BLaER1 (cell line): ENCODE measurements at regions not wholly inside any gene's neighbourhood (a gene's known extent, or its start where the extent isn't known, plus 50 kb on each side); places are given as distances from the start of the nearest gene placed in this dataset.

Source experiments
- H3K27ac ChIP-seq: shearing (Covaris generic); formaldehyde crosslinking; 2 replicates; pipeline ENCODE4 v1.8.1; 2022
- H3K27me3 ChIP-seq: shearing (Covaris generic); formaldehyde crosslinking; 2 replicates; pipeline ENCODE4 v1.8.1; 2022
- H3K36me3 ChIP-seq: shearing (Covaris generic); formaldehyde crosslinking; 2 replicates; pipeline ENCODE4 v1.8.1; 2022
- H3K4me1 ChIP-seq: shearing (Covaris generic); formaldehyde crosslinking; 2 replicates; pipeline ENCODE4 v1.8.1; 2022
- H3K4me2 ChIP-seq: shearing (Covaris generic); formaldehyde crosslinking; 2 replicates; pipeline ENCODE4 v1.8.1; 2022
- H3K4me3 ChIP-seq: shearing (Covaris generic); formaldehyde crosslinking; 2 replicates; pipeline ENCODE4 v1.8.1; 2022
- H3K9ac ChIP-seq: shearing (Covaris generic); formaldehyde crosslinking; 2 replicates; pipeline ENCODE4 v1.8.1; 2022
- H3K9me3 ChIP-seq: shearing (Covaris generic); formaldehyde crosslinking; 2 replicates; pipeline ENCODE4 v1.8.1; 2022
- H4K20me1 ChIP-seq: shearing (Covaris generic); formaldehyde crosslinking; 2 replicates; pipeline ENCODE4 v1.8.1; 2022
- Cebpa-rat ChIP-seq: shearing (Covaris generic); IDR thresholded peaks from 2 replicates; pipeline ENCODE4 v1.8.1; 2022

DNA sequence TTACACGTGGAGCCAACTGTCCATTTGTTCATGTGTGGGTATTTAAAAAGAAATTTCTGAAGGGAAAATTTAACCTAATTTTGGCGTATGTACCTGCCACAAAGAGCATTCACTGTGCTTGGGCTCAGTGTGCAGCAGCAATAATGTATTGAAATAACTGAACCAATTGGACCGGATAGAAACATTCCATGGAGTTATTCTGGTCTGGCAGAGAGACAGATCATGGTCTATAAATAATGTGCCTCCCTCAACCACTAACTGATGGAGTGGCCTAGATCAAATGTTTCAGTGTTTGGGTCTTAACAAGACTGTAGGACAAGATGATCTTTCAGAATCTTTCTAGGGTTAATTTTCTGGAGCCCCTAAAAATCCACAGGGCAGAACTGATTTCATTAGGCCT, 469.7 kb downstream of the PRELID2 start:
- Histone ChIP-seq H3K36me3 (no peaks in the 10 kb centered on the region), H3K9me3 (no peaks in the 10 kb centered on the region)

DNA sequence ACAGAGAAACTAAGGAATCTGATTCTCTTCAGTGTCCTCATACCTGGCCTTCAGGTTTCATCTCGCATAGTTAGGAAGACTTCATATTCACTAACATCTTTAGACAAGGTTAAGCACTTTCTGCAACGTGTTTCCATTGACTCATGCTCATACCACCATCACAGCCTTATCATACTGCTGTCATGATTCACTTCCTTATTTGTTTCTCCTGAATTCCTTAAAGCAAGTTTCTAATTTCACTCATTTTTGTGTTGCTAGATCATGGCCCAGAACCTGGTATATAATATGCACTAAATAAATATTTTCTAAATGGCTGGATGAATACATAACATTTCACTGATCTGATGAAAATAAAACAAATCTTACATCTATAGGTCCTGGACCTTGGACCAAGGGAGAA, 472.9 kb downstream of the PRELID2 start:
- Histone ChIP-seq H3K27ac (no peak overlapping the region), H3K4me3 (no peak overlapping the region), H4K20me1 (no peaks in the 10 kb centered on the region), H3K9me3 (no peaks in the 10 kb centered on the region), H3K4me2 (no peak overlapping the region), H3K36me3 (no peaks in the 10 kb centered on the region), H3K4me1 (no peaks in the 10 kb centered on the region), H3K9ac (no peak overlapping the region), H3K27me3 (no peaks in the 10 kb centered on the region)
- no peak for TF ChIP-seq Cebpa-rat

More for the DNA sequence above, 469.7 kb downstream of the PRELID2 start:
- H3K27ac ChIP-seq, result no peak overlapping the region
- no peak overlapping the region for H3K4me2 ChIP-seq
- no peak overlapping the region for H3K4me3 ChIP-seq
- H3K27me3 ChIP-seq, result no peaks in the 10 kb centered on the region
- H3K9ac ChIP-seq, result no peak overlapping the region
- TF ChIP-seq Cebpa-rat, result no peak
- H4K20me1 ChIP-seq, result no peaks in the 10 kb centered on the region
- H3K4me1 ChIP-seq, result no peaks in the 10 kb centered on the region

DNA sequence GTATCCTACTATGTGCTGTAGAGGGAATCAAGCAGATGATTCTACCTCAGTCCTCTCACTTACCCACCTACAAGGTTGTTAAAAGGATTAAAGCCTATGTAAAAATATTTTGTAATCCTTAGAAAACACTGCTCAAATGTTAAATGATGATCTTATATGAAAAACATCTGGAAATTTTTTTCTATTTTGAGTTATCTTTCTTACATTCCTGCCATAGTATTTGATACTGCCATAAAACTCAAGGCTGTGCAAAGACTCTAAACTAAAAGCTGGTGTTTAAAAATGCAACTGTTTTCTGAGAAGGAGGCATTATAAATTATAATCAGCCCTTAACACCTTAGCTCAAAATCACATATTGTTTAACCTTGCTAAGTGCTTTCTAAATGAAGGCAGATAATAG, 474.2 kb downstream of the PRELID2 start:
- no peak overlapping the region for H3K4me2 ChIP-seq
- no peaks in the 10 kb centered on the region for H4K20me1 ChIP-seq
- H3K4me3 ChIP-seq, result no peak overlapping the region
- H3K27me3 ChIP-seq, result no peaks in the 10 kb centered on the region
- TF ChIP-seq Cebpa-rat, result no peak
- H3K9ac ChIP-seq, result no peak overlapping the region
- H3K36me3 ChIP-seq, result no peaks in the 10 kb centered on the region
- no peaks in the 10 kb centered on the region for H3K4me1 ChIP-seq
- H3K9me3 ChIP-seq, result no peaks in the 10 kb centered on the region
- no peak overlapping the region for H3K27ac ChIP-seq

DNA sequence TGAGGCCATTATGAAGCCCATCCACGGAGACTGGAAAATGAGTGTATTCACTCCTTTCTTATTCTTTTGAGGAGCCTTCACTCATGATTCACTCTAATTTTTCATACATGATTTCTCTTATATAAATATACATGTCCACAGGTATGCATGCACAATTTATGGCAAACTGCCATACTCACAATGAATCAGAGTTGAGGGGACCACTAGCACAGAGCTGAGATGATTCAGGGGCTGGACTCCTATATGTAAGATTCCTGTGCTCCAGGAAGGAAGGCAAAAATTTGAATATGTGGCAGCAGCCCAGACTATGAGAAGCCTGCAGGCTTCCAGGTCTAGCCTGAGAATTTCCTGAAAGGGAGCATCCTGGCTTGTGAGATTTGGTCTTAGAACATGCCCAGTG, 484.6 kb downstream of the PRELID2 start:
- Histone ChIP-seq H3K4me1 (peaks cover 14% of the 10 kb centered on the region), H3K27ac (no peak overlapping the region), H3K27me3 (no peaks in the 10 kb centered on the region), H3K4me2 (no peak overlapping the region), H3K4me3 (no peak overlapping the region), H3K9ac (no peak overlapping the region), H4K20me1 (no peaks in the 10 kb centered on the region), H3K9me3 (0 out of 2 replicates have a peak, but pooled peaks cover 4% of the 10 kb centered on the region), H3K36me3 (no peaks in the 10 kb centered on the region)
- no peak for TF ChIP-seq Cebpa-rat

DNA sequence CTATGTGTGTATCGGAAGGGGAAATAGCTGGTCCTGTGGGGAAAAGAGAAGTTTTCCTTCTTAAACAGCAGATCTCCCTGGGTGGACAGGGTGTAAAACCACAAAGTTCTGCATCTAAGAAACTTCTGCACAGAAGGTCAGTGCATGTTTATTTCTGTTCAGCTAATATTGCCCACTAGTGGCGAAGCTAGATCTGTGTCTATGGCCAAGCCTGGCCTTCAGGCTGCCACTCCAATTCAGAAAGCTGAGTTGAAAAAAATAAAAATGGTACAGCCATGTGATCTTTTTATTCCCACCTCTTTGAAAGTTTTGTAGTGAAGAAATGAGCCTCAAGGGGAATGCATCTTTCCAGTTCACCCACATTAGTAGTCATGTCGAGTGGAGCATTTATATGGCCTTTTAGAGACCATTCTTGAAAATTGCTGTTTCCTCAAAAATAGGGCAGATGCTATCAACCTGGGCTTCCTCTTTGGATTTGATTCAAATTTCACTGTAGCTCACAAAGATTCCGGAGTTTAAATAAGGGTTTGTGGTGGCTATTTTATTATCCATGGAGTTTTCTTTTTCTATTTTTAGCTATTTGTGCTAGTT, 488.0 kb downstream of the PRELID2 start:
- H3K4me3 ChIP-seq, result no peak overlapping the region
- no peak overlapping the region for H3K27ac ChIP-seq
- H3K4me1 ChIP-seq, result peaks cover 14% of the 10 kb centered on the region
- no peaks in the 10 kb centered on the region for H3K27me3 ChIP-seq
- no peaks in the 10 kb centered on the region for H3K9me3 ChIP-seq
- no peaks in the 10 kb centered on the region for H3K36me3 ChIP-seq
- H3K9ac ChIP-seq, result no peak overlapping the region
- no peak for TF ChIP-seq Cebpa-rat
- no peaks in the 10 kb centered on the region for H4K20me1 ChIP-seq
- 0 out of 2 replicates have a peak overlapping the region, but pooled peaks have one; percentile 29 for H3K4me2 ChIP-seq

DNA sequence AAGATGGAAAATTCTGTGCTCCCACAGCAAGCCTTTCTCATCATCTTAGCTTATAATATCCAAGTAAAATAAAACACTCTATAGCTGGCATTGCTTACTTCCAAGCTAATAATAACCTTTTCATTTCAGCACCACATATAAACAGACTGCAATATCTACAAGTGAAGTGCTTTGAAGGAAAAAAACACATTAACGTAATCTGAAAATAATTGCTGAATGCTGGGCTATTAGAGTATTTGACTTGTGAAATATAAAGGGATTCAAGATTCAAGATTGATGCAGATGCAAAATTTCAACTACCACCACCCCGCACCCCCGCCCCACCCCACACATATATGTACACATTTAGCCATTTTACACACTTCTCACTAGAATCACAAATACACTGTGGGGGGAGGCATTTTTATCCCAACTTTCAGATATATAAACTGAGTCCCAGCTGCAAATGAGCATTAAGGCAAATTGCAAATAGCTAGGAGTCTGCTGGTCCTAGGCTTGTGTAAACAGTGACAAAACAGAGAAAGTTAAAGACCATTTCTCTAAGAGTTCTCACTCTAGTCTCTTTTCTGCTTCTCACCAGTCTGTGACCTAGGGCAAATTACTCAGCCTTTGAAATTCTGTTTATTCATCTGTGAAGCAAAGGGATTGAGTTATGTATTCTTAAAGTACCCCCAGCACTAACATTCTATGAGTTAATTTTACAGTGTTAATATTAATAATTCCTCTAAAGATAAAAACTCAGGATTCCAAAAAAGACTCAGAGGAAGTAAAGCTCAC, 489.4 kb downstream of the PRELID2 start:
- H3K9ac ChIP-seq, result no peak overlapping the region
- peaks cover 14% of the 10 kb centered on the region for H3K4me1 ChIP-seq
- H3K27me3 ChIP-seq, result no peaks in the 10 kb centered on the region
- no peaks in the 10 kb centered on the region for H3K36me3 ChIP-seq
- no peak overlapping the region for H3K27ac ChIP-seq
- no peaks in the 10 kb centered on the region for H3K9me3 ChIP-seq
- no peak overlapping the region for H3K4me3 ChIP-seq
- no peak overlapping the region for H3K4me2 ChIP-seq
- H4K20me1 ChIP-seq, result no peaks in the 10 kb centered on the region
- no peak for TF ChIP-seq Cebpa-rat

DNA sequence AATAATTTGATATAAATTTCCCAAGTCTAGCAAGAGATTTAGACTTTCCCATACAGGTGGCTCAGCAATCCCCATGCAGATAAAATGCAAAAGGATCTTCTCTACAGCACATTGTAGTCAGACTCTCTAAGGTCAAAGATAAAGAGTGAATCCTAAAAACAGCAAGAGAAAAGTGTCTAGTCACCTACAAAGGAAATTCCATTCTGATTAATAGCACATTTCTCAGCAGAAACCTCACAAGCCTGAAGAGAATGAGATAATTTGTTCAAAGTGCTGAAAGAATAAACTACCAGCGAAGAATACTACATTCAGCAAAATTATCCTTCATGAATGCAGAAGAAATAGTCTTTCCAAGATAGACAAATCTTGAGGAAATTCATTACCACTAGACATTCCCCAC, 493.3 kb downstream of the PRELID2 start:
- TF ChIP-seq Cebpa-rat, result no peak
- Histone ChIP-seq H4K20me1 (no peaks in the 10 kb centered on the region), H3K27me3 (no peaks in the 10 kb centered on the region), H3K4me3 (no peak overlapping the region), H3K36me3 (no peaks in the 10 kb centered on the region), H3K9me3 (no peaks in the 10 kb centered on the region), H3K9ac (no peak overlapping the region), H3K4me2 (no peak overlapping the region), H3K27ac (no peak overlapping the region), H3K4me1 (peaks cover 7% of the 10 kb centered on the region)

DNA sequence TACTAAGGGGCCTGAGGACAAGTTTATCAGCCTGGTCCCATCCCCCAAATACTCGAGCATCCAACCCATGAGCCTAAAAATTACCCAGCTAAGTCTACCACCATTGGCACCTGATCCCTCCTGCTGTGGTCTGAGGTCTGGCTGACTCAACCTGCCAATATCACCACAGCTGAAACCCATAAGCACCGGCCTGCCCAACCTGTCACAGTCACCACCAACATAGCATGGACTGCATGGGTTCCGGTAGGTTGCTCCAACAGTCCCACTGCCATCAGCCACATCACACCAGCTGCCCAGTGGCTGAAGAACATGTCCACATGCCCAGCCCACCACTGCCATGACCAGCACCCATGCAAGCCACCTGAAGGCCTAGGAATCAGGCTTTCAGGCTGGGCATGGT, 495.0 kb downstream of the PRELID2 start:
- Histone ChIP-seq H3K9me3 (peaks cover 4% of the 10 kb centered on the region), H3K4me1 (no peaks in the 10 kb centered on the region), H3K4me3 (no peak overlapping the region), H3K9ac (no peak overlapping the region), H3K36me3 (no peaks in the 10 kb centered on the region), H4K20me1 (no peaks in the 10 kb centered on the region), H3K27me3 (no peaks in the 10 kb centered on the region), H3K27ac (no peak overlapping the region), H3K4me2 (no peak overlapping the region)
- TF ChIP-seq Cebpa-rat, result no peak

DNA sequence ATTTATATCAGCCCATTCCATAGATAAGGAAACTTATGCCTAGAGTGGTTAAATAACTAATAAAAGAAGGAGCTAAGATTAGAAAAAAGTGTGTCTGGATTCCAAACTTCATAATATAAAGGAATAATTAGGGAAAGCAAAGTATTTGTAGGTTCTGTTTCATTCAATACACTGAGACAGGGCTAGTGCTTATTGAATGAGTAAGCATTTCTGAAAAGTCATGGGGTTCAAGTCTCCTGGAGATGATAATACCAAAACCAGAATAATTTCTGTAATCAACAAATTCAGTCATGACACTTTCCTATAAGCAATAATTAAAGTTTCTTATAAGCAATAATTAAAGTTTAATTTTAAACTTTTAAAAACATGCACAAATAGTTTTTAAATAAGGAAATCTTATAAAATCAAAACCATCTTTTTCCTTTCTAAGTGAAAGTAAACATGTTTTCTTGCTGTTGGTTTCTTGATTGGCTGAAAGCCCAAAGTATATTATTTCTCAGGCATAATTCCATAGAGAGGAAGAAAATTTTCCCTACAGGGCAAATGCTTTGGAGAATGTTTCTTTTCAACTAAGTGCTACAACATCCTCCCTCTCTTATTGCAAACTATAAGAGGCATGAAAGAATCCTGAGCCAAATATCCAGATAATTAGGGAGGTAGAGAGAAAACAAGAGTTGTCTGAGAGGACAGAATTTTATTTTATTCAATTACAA, 510.2 kb downstream of the PRELID2 start:
- Histone ChIP-seq H4K20me1 (no peaks in the 10 kb centered on the region), H3K4me3 (no peak overlapping the region), H3K4me1 (no peaks in the 10 kb centered on the region), H3K27ac (no peak overlapping the region), H3K9me3 (no peaks in the 10 kb centered on the region), H3K4me2 (no peak overlapping the region), H3K36me3 (no peaks in the 10 kb centered on the region), H3K27me3 (no peaks in the 10 kb centered on the region), H3K9ac (no peak overlapping the region)
- TF ChIP-seq Cebpa-rat, result no peak

DNA sequence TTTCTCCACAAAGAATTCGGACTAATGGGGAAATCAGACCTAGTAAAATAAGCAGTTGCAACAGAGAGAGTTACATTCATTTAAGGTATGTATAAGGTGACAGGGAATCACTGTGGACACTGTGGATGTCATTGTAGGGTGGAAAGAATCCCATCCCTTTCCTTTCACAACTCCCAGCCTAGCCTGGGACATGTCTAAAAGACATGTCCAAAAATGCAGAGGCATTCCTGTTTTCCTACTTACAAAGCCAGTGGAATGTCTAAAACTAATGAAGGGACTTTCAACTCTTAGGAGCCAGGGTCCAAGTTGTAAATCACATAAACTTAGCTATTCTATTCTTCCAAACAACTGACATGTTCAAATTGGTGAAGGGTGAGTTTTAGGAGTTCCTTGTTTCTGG, 511.0 kb downstream of the PRELID2 start:
- H3K4me3 ChIP-seq, result no peak overlapping the region
- TF ChIP-seq Cebpa-rat, result no peak
- H3K27ac ChIP-seq, result no peak overlapping the region

More for the DNA sequence above, 511.0 kb downstream of the PRELID2 start:
- no peaks in the 10 kb centered on the region for H3K4me1 ChIP-seq
- H3K4me2 ChIP-seq, result no peak overlapping the region
- H3K9me3 ChIP-seq, result no peaks in the 10 kb centered on the region
- no peaks in the 10 kb centered on the region for H3K36me3 ChIP-seq
- H3K9ac ChIP-seq, result no peak overlapping the region
- H3K27me3 ChIP-seq, result no peaks in the 10 kb centered on the region
- no peaks in the 10 kb centered on the region for H4K20me1 ChIP-seq
